AG04450 (cell line): ENCODE measurements at regions not wholly inside any gene's neighbourhood (a gene's known extent, or its start where the extent isn't known, plus 50 kb on each side); places are given as distances from the start of the nearest gene placed in this dataset.

Experiments used
- CTCF ChIA-PET: fragments of 300-600, 350-600 bp; formaldehyde crosslinking; extraction: SDS; loops from one replicate; lab custom pipeline; 2022; ENCODE audit warnings: antibody characterized with exemption, inconsistent platforms; lab: Charles Lee
- POLR2A ChIA-PET: fragments of 350-600 bp; formaldehyde crosslinking; extraction: SDS; loops from one replicate; lab custom pipeline; 2021; ENCODE audit warnings: antibody characterized with exemption, inconsistent platforms; lab: Yijun Ruan, JAX
- DNase-seq: peaks from one replicate; pipeline ENCODE4 v3.0.0-alpha.2; 2011; ENCODE audit warnings: low read depth, low spot score
- H3K27ac ChIP-seq: one replicate; pipeline ENCODE4 v1.5.1; 2012; ENCODE audit warnings: low read depth, low read length, control low read depth
- H3K27me3 ChIP-seq: one replicate; pipeline ENCODE4 v1.6.0; 2012; ENCODE audit warnings: low read length; ENCODE audit not compliant: control insufficient read depth, insufficient read depth
- H3K4me3 ChIP-seq: 2 replicates; pipeline ENCODE4 v1.5.1; 2011; ENCODE audit warnings: mild to moderate bottlenecking, low read depth, low read length, control low read depth
- H3K9me3 ChIP-seq: 2 replicates; pipeline ENCODE4 v1.5.1; 2012; ENCODE audit warnings: low read length; ENCODE audit not compliant: control insufficient read depth, insufficient read depth
- TF ChIP-seq, protein P1 (sequence below): IDR thresholded peaks from 2 replicates; pipeline ENCODE4 v1.5.1; 2011; ENCODE audit warnings: low read depth, low read length, control low read depth, inconsistent platforms

DNA sequence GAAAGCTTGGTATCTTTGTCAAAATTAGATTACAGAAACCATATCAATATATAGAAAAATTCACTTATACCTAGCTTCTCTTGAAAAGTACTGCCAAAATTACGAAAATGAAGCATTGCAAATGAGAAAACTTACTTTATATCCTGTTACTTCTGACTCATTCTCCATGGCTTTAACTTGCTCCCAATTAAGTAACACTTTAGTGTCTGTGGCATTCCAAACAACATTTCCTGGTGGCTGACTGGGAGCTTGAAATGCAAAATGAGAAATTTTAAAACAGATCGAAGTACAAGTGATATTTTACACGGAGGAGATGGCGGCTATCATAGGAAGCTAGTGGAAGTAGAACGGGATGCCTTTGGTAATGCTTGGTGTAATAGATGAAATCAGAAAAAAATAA is 347.3 kb downstream of the CNTN3 start:
- no peak for DNase-seq
- no peak overlapping the region for H3K27ac ChIP-seq
- ChIA-PET POLR2A (no interaction called here), CTCF (interaction anchor here (0.7 to 2.9 kb wide), 16 partner anchors 9 to 905 kb away, joined by 3 to 12 read pairs (median 3); no protein-coding TSS in a partner anchor)
- H3K9me3 ChIP-seq = no peaks in the 10 kb centered on the region
- no peaks in the 10 kb centered on the region for H3K27me3 ChIP-seq
- no peak overlapping the region for H3K4me3 ChIP-seq
- TF ChIP-seq, protein P1, sequence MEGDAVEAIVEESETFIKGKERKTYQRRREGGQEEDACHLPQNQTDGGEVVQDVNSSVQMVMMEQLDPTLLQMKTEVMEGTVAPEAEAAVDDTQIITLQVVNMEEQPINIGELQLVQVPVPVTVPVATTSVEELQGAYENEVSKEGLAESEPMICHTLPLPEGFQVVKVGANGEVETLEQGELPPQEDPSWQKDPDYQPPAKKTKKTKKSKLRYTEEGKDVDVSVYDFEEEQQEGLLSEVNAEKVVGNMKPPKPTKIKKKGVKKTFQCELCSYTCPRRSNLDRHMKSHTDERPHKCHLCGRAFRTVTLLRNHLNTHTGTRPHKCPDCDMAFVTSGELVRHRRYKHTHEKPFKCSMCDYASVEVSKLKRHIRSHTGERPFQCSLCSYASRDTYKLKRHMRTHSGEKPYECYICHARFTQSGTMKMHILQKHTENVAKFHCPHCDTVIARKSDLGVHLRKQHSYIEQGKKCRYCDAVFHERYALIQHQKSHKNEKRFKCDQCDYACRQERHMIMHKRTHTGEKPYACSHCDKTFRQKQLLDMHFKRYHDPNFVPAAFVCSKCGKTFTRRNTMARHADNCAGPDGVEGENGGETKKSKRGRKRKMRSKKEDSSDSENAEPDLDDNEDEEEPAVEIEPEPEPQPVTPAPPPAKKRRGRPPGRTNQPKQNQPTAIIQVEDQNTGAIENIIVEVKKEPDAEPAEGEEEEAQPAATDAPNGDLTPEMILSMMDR = no peak

DNA sequence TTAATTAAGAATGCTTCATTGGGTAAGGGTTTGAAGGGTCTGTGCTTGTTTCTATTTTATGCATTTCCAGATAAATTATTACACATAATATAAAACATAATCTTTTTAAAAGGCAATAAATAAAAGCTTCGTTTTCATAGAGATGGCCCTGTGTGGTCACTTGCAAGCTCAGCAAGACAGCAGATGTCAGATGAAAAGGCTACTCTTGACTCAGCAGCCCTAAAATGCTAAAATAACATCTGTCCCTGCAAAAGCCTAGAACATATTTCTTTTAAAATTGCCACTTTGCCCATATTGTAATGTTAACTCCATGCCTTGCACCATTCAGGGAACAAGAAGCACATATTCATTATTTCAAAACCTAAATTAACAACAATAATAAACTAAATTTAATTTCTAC is 349.4 kb downstream of the CNTN3 start:
- CTCF ChIA-PET = no interaction called here
- H3K4me3 ChIP-seq = no peak overlapping the region
- TF ChIP-seq, protein P1 = no peak
- DNase-seq = no peak
- no peaks in the 10 kb centered on the region for H3K27me3 ChIP-seq
- no peak overlapping the region for H3K27ac ChIP-seq
- no peaks in the 10 kb centered on the region for H3K9me3 ChIP-seq
- POLR2A ChIA-PET = no interaction called here

- Histone ChIP-seq H3K27me3 (no peaks in the 10 kb centered on the region), H3K9me3 (no peaks in the 10 kb centered on the region), H3K27ac (no peak overlapping the region), H3K4me3 (no peak overlapping the region)
- ChIA-PET POLR2A (no interaction called here), CTCF (no interaction called here)
- TF ChIP-seq, protein P1 = no peak
- DNase-seq = no peak
Observed at GRCh38 chr3:74263031-74263430, 351.4 kb downstream of the CNTN3 start.

DNA sequence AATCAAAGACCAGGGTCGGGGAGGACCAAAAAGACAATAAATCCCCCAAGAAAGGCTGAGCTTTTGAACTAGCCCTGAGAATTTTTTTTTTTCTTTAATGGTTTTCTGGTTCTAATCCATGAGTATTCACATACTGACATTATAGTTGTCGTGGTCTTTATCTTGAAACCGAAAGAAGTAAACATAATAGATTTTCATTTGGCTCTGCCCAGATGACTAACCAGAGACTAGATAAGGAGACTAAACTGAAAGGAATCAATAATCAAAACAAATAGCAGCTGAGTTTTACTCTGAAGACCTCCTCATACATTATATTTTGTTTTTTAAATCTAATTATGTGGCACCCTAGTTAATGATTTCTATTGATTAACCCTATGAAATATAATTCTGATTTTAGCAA is 381.4 kb downstream of the CNTN3 start:
- Histone ChIP-seq H3K27me3 (no peaks in the 10 kb centered on the region), H3K9me3 (no peaks in the 10 kb centered on the region), H3K27ac (no peak overlapping the region), H3K4me3 (no peak overlapping the region)
- DNase-seq = no peak
- TF ChIP-seq, protein P1 = no peak
- POLR2A ChIA-PET = no interaction called here
- CTCF ChIA-PET = no interaction called here

- Histone ChIP-seq H3K27ac (no peak overlapping the region), H3K27me3 (no peaks in the 10 kb centered on the region), H3K4me3 (no peak overlapping the region), H3K9me3 (no peaks in the 10 kb centered on the region)
- DNase-seq = no peak
- TF ChIP-seq, protein P1 = no peak
- CTCF ChIA-PET = no interaction called here
- POLR2A ChIA-PET = no interaction called here
Observed at GRCh38 chr3:74217467-74217866, 397.0 kb downstream of the CNTN3 start.
